Immature natural killer cell (primary cell): ENCODE measurements at regions not wholly inside any gene's neighbourhood (a gene's known extent, or its start where the extent isn't known, plus 50 kb on each side); places are given as distances from the start of the nearest gene placed in this dataset.
A peak's percentile ranks its signal among the peaks of the same experiment; 100 is the strongest.

Experiments
- DNase-seq, 3 donors: peaks; one replicate each; pipeline ENCODE4 v3.0.0; 2022; ENCODE audit warnings: mixed read lengths in 1 of 3
- H3K27ac Mint-ChIP-seq, 6 donors: one replicate each; pipeline ENCODE4 v1.8.0; 2020; ENCODE audit warnings: mixed read lengths in 6 of 6, mild to moderate bottlenecking in 5 of 6, inconsistent platforms in 4 of 6, moderate library complexity in 3 of 6
- H3K27me3 Mint-ChIP-seq, 3 donors: one replicate each; pipeline ENCODE4 v1.8.0; 2020 to 2021; ENCODE audit warnings: low read depth in 3 of 3, mild to moderate bottlenecking in 3 of 3, mixed read lengths in 3 of 3, moderate library complexity in 3 of 3, inconsistent platforms in 1 of 3
- H3K36me3 Mint-ChIP-seq, 3 donors: one replicate each; pipeline ENCODE4 v1.8.0; 2020; ENCODE audit warnings: mixed read lengths in 3 of 3, inconsistent platforms in 2 of 3, mild to moderate bottlenecking in 2 of 3
- H3K4me1 Mint-ChIP-seq, 2 donors: one replicate each; pipeline ENCODE4 v1.8.0; 2020; ENCODE audit warnings: inconsistent platforms in 2 of 2, mild to moderate bottlenecking in 2 of 2, mixed read lengths in 2 of 2, moderate library complexity in 1 of 2
- H3K4me3 Mint-ChIP-seq, 5 donors: one replicate each; pipeline ENCODE4 v1.8.0; 2020; ENCODE audit warnings: mild to moderate bottlenecking in 5 of 5, mixed read lengths in 5 of 5, inconsistent platforms in 3 of 5, moderate library complexity in 3 of 5
- H3K9me3 Mint-ChIP-seq, 6 donors: one replicate each; pipeline ENCODE4 v1.8.0; 2020; ENCODE audit warnings: mild to moderate bottlenecking in 6 of 6, mixed read lengths in 6 of 6, inconsistent platforms in 4 of 6, moderate library complexity in 3 of 6

DNA sequence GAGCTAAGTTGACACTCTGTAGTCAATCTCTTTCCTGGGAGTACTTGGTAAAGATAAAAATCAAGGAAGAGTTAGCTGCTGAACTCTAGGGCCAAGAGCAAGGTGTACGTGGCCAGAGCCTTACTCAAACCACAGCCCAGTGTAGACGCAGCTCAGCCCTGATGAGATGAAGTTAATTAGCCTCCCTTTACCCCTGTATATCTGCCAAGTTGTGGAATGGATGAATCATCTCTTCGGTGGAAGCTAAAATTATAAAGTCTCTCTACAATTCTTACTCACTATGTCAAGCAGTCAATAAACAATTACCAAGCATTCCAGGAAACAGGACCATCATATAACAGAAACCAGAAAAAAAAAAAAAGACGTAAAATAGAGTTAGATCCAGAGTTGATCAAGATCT is 146.9 kb upstream of the UFM1 start:
- peaks cover 0 to 4% (median 1%) of the 10 kb centered on the region in 3 donors for H3K27me3 Mint-ChIP-seq
- H3K27ac Mint-ChIP-seq: no peak overlapping the region
- no peak overlapping the region for H3K4me3 Mint-ChIP-seq
- peaks cover 6 to 40% (median 12%) of the 10 kb centered on the region in 6 donors for H3K9me3 Mint-ChIP-seq
- H3K36me3 Mint-ChIP-seq: no peaks in the 10 kb centered on the region
- H3K4me1 Mint-ChIP-seq: no peaks in the 10 kb centered on the region
- no peak for DNase-seq

DNA sequence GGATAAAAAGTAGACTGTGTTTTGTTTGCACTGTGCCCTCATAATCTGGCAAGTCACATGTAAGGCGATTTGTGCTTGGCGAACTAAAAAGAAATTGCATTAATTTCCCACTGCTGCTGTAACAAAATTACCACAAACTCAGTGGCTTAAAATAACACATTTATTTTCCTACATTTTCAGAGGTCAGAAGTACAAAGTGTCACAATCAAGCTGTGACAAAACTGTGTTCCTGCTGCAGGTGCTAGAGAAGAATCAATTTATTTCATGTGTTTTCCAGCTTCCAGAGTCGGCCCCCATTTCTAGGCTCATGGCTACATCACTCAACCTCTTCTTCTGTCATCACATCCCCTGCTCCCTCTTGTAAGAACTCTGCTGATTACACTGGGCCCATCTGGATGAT is 158.6 kb upstream of the UFM1 start:
- DNase-seq: no peak
- Mint-ChIP-seq H3K9me3 (peaks cover 3 to 14% (median 8%) of the 10 kb centered on the region in 6 donors), H3K36me3 (peaks cover 0 to 5% (median 5%) of the 10 kb centered on the region in 3 donors), H3K4me1 (no peaks in the 10 kb centered on the region), H3K4me3 (no peak overlapping the region), H3K27ac (no peak overlapping the region), H3K27me3 (peaks cover 0 to 5% (median 2%) of the 10 kb centered on the region in 3 donors)

- Mint-ChIP-seq H3K4me3 (peak overlapping the region; percentile 48 to 83 (median 66)), H3K27ac (peak overlapping the region; percentile 17 to 73 (median 36)), H3K27me3 (no peaks in the 10 kb centered on the region), H3K9me3 (peaks cover 0 to 9% (median 4%) of the 10 kb centered on the region in 6 donors), H3K36me3 (peaks cover 0 to 4% (median 3%) of the 10 kb centered on the region in 3 donors), H3K4me1 (peaks cover 7 to 17% of the 10 kb centered on the region in 2 donors)
- DNase-seq: peak in 2 of 3 donors; percentile 0 to 14
Observed at GRCh38 chr13:38180670-38181069, 169.0 kb upstream of the UFM1 start.

DNA sequence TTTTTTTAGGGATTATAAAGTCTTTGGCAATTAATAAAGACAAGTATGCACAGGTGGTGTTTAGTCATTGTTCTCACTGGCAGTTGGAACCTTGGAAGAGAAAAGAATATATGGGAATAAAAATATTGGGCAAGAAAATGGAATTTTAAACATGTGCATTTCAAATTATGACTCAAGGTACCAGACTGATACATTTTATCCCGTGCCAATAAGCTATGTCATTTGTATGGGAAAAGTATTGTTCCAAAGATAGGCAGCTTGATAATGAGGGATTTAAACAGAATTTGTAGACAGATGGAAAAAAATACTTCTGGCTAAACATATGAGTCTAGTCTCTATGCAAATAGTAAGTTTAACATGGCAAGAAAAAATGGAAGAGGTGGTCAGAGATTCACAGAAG is 169.5 kb upstream of the UFM1 start:
- Mint-ChIP-seq H3K9me3 (peaks cover 0 to 12% (median 4%) of the 10 kb centered on the region in 6 donors), H3K27me3 (no peaks in the 10 kb centered on the region), H3K27ac (peak overlapping the region; percentile 17 to 73 (median 36)), H3K36me3 (peaks cover 0 to 4% (median 3%) of the 10 kb centered on the region in 3 donors), H3K4me3 (peak overlapping the region; percentile 48 to 83 (median 66)), H3K4me1 (peaks cover 7 to 17% of the 10 kb centered on the region in 2 donors)
- DNase-seq: no peak

GRCh38 chr13:38176664-38177063 is 173.0 kb upstream of the UFM1 start:
- no peak for DNase-seq
- no peak overlapping the region for H3K4me3 Mint-ChIP-seq

GRCh38 chr13:38173403-38173802 is 176.2 kb upstream of the UFM1 start:
- peaks cover 0 to 2% (median 2%) of the 10 kb centered on the region in 3 donors for H3K27me3 Mint-ChIP-seq
- peaks cover 0 to 20% (median 4%) of the 10 kb centered on the region in 6 donors for H3K9me3 Mint-ChIP-seq
- no peak overlapping the region for H3K27ac Mint-ChIP-seq
- DNase-seq: no peak
- H3K36me3 Mint-ChIP-seq: peaks cover 0 to 5% (median 2%) of the 10 kb centered on the region in 3 donors
- no peak overlapping the region for H3K4me3 Mint-ChIP-seq
- H3K4me1 Mint-ChIP-seq: no peaks in the 10 kb centered on the region

More at GRCh38 chr13:38176664-38177063, 173.0 kb upstream of the UFM1 start:
- Mint-ChIP-seq H3K27me3 (peaks cover 0 to 2% (median 0%) of the 10 kb centered on the region in 3 donors), H3K4me1 (peaks cover 7 to 17% of the 10 kb centered on the region in 2 donors), H3K9me3 (peaks cover 0 to 17% (median 8%) of the 10 kb centered on the region in 6 donors), H3K36me3 (peaks cover 0 to 5% (median 3%) of the 10 kb centered on the region in 3 donors), H3K27ac (no peak overlapping the region)

DNA sequence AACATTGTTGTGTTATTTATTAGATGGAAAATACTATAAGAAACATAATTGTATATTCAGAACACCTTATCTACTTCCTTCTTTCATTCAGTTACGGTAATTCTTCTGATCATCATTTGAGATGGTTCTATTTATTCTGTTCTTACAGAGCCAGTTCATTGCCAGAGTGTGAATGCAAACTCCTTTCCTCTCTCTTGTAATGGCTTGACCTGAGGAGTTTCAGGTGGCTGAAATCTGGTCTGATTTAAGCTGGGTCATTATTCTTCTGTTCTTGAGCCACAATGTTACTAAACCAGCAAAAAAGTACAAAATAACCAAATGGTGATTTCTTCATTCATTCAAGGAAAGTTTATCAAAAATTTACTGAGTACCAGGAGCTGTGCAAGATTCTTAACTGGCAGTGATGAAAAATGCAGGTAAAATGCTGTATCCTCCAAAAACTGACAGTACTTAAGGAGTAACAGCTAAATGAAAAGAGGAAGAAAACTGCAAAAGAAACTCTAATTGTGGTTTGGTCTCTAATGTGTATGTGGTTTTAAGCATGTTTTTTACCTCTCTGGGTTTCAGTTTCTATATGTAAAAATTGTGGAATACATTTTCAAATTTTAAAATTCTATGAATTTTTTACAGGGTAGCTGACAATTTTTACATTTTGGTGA is 182.4 kb upstream of the UFM1 start:
- H3K36me3 Mint-ChIP-seq: peaks cover 0 to under 1% (median 0%) of the 10 kb centered on the region in 3 donors
- peak overlapping the region in 2 of 5 donors; percentile 14 to 22 for H3K4me3 Mint-ChIP-seq
- H3K27me3 Mint-ChIP-seq: peaks cover 0 to 4% (median 0%) of the 10 kb centered on the region in 3 donors
- peaks cover 0 to 5% (median 2%) of the 10 kb centered on the region in 6 donors for H3K9me3 Mint-ChIP-seq
- H3K27ac Mint-ChIP-seq: peak overlapping the region in 1 of 6 donors; percentile 4
- no peak for DNase-seq
- H3K4me1 Mint-ChIP-seq: peaks cover 8 to 14% of the 10 kb centered on the region in 2 donors

DNA sequence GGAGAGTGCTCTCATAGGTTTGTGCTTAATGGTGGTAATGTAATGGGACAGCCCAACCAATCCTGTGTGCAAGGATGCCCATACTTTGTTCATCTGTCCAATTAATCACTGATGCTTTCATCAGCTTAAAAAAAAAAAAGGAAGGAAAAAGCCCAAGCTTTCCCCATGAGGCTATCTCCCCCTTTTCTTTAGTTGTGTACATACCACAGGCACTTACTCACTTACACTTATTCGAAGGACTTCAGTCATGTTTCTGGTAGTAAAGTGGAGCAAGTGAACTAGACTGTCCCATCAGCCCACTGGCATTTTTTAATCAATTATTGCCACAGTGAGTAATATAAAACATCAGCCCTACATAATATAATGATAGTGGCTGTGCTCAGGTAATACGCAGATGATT is 183.5 kb upstream of the UFM1 start:
- DNase-seq: no peak
- H3K27me3 Mint-ChIP-seq: peaks cover 0 to 2% (median 0%) of the 10 kb centered on the region in 3 donors
- H3K4me3 Mint-ChIP-seq: no peak overlapping the region
- peaks cover 8 to 14% of the 10 kb centered on the region in 2 donors for H3K4me1 Mint-ChIP-seq
- H3K36me3 Mint-ChIP-seq: no peaks in the 10 kb centered on the region
- peaks cover 0 to 6% (median 4%) of the 10 kb centered on the region in 6 donors for H3K9me3 Mint-ChIP-seq
- no peak overlapping the region for H3K27ac Mint-ChIP-seq

GRCh38 chr13:38160131-38160530 is 189.5 kb upstream of the UFM1 start:
- H3K4me1 Mint-ChIP-seq: no peaks in the 10 kb centered on the region
- no peak for DNase-seq
- H3K27me3 Mint-ChIP-seq: peaks cover 2 to 3% (median 2%) of the 10 kb centered on the region in 3 donors
- H3K9me3 Mint-ChIP-seq: peaks cover 0 to 42% (median 11%) of the 10 kb centered on the region in 6 donors
- H3K4me3 Mint-ChIP-seq: no peak overlapping the region
- H3K36me3 Mint-ChIP-seq: no peaks in the 10 kb centered on the region
- no peak overlapping the region for H3K27ac Mint-ChIP-seq

- H3K27ac Mint-ChIP-seq: no peak overlapping the region
- H3K9me3 Mint-ChIP-seq: peaks cover 0 to 42% (median 11%) of the 10 kb centered on the region in 6 donors
- no peak for DNase-seq
- no peaks in the 10 kb centered on the region for H3K36me3 Mint-ChIP-seq
- H3K27me3 Mint-ChIP-seq: peaks cover 2 to 3% (median 2%) of the 10 kb centered on the region in 3 donors
- H3K4me3 Mint-ChIP-seq: no peak overlapping the region
- H3K4me1 Mint-ChIP-seq: no peaks in the 10 kb centered on the region
Observed at GRCh38 chr13:38159710-38160109, 189.9 kb upstream of the UFM1 start.

DNA sequence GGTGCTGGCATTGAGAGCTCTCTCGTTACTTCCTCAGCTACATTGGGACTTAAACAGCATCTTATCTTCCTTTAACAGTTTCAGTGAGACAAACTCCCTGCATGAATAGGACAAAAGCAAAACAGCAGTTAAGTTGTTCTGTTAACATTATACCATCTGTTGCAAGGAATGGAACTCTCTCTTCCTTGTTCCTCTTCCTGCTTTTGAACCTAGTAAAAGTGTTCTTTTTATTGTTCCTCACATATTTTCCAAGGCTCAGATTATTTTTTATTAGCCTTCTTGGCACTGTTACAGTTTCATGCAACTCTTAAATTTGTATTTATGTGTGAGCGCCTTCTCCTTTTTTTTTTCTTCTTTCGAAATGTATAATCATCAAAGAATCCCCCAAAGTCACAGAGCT is 202.6 kb upstream of the UFM1 start:
- H3K27me3 Mint-ChIP-seq: no peaks in the 10 kb centered on the region

DNA sequence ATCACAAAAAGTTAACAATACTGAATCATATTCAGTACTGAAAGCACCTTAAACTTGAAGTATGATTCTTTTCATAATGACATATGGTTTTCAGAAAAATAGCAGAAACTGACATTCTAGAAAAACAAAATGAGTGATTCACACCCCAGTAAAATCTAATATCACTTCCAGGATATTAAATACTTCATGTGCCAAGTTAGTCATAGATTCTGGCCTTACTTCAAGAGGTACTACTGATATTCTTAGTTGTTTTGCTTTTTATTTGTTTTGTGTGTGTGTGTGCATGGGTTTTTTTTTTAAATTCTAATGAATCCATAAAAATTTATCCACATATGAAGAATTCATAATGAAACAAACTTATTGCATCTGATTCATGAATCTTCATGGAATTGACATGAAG is 207.9 kb upstream of the UFM1 start:
- DNase-seq: no peak
- H3K4me3 Mint-ChIP-seq: no peak overlapping the region
- H3K4me1 Mint-ChIP-seq: no peaks in the 10 kb centered on the region
- peaks cover 14 to 26% (median 17%) of the 10 kb centered on the region in 6 donors for H3K9me3 Mint-ChIP-seq
- no peak overlapping the region for H3K27ac Mint-ChIP-seq
- no peaks in the 10 kb centered on the region for H3K27me3 Mint-ChIP-seq
- H3K36me3 Mint-ChIP-seq: no peaks in the 10 kb centered on the region

More for the DNA sequence above, 202.6 kb upstream of the UFM1 start:
- Mint-ChIP-seq H3K4me3 (no peak overlapping the region), H3K27ac (no peak overlapping the region), H3K4me1 (no peaks in the 10 kb centered on the region), H3K36me3 (no peaks in the 10 kb centered on the region), H3K9me3 (peaks cover 6 to 57% (median 20%) of the 10 kb centered on the region in 6 donors)
- no peak for DNase-seq

- Mint-ChIP-seq H3K27ac (no peak overlapping the region), H3K36me3 (no peaks in the 10 kb centered on the region), H3K4me3 (no peak overlapping the region), H3K4me1 (no peaks in the 10 kb centered on the region), H3K9me3 (peaks cover 14 to 39% (median 27%) of the 10 kb centered on the region in 6 donors), H3K27me3 (peaks cover 0 to 7% (median 0%) of the 10 kb centered on the region in 3 donors)
- DNase-seq: no peak
Observed at GRCh38 chr13:38135592-38135991, 214.1 kb upstream of the UFM1 start.

GRCh38 chr13:38121267-38121666 is 228.4 kb upstream of the UFM1 start:
- peaks cover 0 to 2% (median 0%) of the 10 kb centered on the region in 3 donors for H3K27me3 Mint-ChIP-seq
- H3K4me1 Mint-ChIP-seq: no peaks in the 10 kb centered on the region
- peaks cover 8 to 37% (median 12%) of the 10 kb centered on the region in 6 donors for H3K9me3 Mint-ChIP-seq
- no peak overlapping the region for H3K27ac Mint-ChIP-seq
- no peaks in the 10 kb centered on the region for H3K36me3 Mint-ChIP-seq
- H3K4me3 Mint-ChIP-seq: no peak overlapping the region
- no peak for DNase-seq
